Parathyroid adenoma (tissue), 2 donors: ENCODE measurements at regions not wholly inside any gene's neighbourhood (a gene's known extent, or its start where the extent isn't known, plus 50 kb on each side); places are given as distances from the start of the nearest gene placed in this dataset.

Experiments
- H2AFZ ChIP-seq: fragments of 300-600 bp; sonication (generic); one replicate; pipeline ENCODE4 v1.7.0; 2017; ENCODE audit warnings: antibody characterized with exemption, mild to moderate bottlenecking
- H3K27ac ChIP-seq: fragments of 300-600 bp; sonication (generic); one replicate; pipeline ENCODE4 v1.7.0; 2017
- H3K27me3 ChIP-seq: fragments of 300-600 bp; sonication (generic); one replicate; pipeline ENCODE4 v1.7.0; 2017; ENCODE audit warnings: low read length; ENCODE audit not compliant: control insufficient read depth, insufficient read depth
- H3K36me3 ChIP-seq: fragments of 300-600 bp; sonication (generic); one replicate; pipeline ENCODE4 v1.7.0; 2017; ENCODE audit warnings: low read length; ENCODE audit not compliant: control insufficient read depth, insufficient read depth
- H3K4me1 ChIP-seq: fragments of 300-600 bp; sonication (generic); one replicate; pipeline ENCODE4 v1.7.0; 2017; ENCODE audit warnings: control low read depth
- H3K4me2 ChIP-seq: fragments of 300-600 bp; sonication (generic); one replicate; pipeline ENCODE4 v1.7.0; 2017; ENCODE audit warnings: low read length
- H3K4me3 ChIP-seq: fragments of 300-600 bp; sonication (generic); one replicate; pipeline ENCODE4 v1.7.0; 2017; ENCODE audit warnings: low read depth, low read length
- H3K79me2 ChIP-seq: fragments of 300-600 bp; sonication (generic); one replicate; pipeline ENCODE4 v1.7.0; 2017; ENCODE audit warnings: control low read depth
- H3K9ac ChIP-seq: fragments of 300-600 bp; sonication (generic); one replicate; pipeline ENCODE4 v1.7.0; 2017; ENCODE audit warnings: mild to moderate bottlenecking
- H3K9me3 ChIP-seq: fragments of 300-600 bp; sonication (generic); one replicate; pipeline ENCODE4 v1.7.0; 2017; ENCODE audit warnings: low read length; ENCODE audit not compliant: control insufficient read depth
- TF ChIP-seq, protein P1 (sequence below): fragments of 300-600 bp; sonication (generic); IDR thresholded peaks from one replicate; pipeline ENCODE4 v1.7.0; 2017; ENCODE audit warnings: antibody characterized with exemption, mild to moderate bottlenecking
- donor health status: primary hyperparathyroidism.

DNA sequence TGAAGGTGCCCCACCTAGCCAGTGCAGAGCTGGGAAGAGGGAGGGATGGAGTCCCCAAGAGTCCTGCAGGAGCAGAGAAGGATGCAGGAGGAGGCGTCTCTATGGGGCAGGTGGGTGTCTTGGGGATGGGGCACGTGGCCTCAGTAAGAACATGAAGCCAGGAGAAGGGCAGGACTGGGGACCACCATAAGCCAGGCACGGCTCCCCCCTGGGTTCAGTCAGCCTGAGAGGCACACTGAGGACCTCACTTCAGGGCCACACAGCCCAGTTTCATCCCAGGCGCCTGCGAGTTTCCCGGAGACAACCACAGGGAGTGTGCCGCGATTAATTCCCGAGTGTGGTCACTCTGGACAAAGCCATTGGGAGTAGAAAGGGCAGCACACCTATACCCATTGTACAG is 120.3 kb downstream of the GYPC start:
- Histone ChIP-seq H3K9ac (no peak overlapping the region), H3K9me3 (no peaks in the 10 kb centered on the region), H3K27me3 (no peaks in the 10 kb centered on the region), H2AFZ (peak overlapping the region; percentile 52), H3K27ac (peak overlapping the region; percentile 32), H3K79me2 (no peaks in the 10 kb centered on the region), H3K4me3 (peak overlapping the region; percentile 64), H3K36me3 (no peaks in the 10 kb centered on the region), H3K4me1 (peaks cover 13% of the 10 kb centered on the region), H3K4me2 (no peak overlapping the region)
- TF ChIP-seq, protein P1, sequence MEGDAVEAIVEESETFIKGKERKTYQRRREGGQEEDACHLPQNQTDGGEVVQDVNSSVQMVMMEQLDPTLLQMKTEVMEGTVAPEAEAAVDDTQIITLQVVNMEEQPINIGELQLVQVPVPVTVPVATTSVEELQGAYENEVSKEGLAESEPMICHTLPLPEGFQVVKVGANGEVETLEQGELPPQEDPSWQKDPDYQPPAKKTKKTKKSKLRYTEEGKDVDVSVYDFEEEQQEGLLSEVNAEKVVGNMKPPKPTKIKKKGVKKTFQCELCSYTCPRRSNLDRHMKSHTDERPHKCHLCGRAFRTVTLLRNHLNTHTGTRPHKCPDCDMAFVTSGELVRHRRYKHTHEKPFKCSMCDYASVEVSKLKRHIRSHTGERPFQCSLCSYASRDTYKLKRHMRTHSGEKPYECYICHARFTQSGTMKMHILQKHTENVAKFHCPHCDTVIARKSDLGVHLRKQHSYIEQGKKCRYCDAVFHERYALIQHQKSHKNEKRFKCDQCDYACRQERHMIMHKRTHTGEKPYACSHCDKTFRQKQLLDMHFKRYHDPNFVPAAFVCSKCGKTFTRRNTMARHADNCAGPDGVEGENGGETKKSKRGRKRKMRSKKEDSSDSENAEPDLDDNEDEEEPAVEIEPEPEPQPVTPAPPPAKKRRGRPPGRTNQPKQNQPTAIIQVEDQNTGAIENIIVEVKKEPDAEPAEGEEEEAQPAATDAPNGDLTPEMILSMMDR = no peak

DNA sequence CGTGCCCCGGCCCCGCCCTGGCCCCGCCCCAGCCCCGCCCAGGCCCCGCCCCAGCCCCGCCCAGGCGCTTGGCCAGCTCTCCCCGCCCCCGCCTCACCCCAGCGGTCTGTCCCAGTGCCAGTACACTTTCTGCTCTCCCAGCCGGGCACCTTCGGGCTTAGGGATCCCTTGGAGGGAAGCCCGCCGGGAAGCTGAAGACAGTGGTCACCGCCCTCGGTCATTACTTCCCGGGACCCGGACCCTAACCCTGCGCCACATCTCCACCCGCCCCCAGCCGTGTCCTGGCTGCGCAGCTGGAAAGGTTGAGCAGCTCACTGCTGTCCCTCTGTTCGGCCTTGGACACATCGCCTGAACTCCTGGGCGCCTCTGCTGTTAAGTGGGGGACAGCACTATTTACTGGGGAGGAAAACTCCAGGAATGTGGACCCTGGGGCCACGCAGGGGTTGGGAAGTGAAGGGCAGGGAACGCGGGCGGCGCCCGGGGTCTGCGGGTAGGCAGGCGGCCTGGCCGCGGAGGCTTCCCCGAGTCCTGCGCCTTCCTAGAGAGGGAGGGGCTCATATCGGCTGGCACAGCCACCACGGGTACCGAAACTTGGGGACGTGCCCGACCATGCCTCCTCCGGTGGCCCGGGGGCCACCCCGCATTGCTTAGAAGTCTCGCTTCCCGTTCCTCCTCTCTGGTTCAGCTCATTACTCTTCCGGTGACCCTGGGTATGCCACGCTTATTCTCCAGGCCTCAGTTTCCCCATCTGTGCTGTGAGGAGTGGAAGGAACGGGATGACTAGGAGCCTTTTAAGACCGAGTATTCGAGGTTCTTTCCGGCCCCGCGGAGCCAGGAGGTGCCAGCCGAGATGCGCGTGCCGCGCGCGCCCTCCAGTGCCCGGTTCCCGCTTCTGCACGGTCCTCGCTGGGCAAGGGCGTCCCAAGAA is 121.0 kb downstream of the GYPC start:
- Histone ChIP-seq H2AFZ (peak overlapping the region; percentile 99), H3K9me3 (no peaks in the 10 kb centered on the region), H3K36me3 (no peaks in the 10 kb centered on the region), H3K4me3 (peak overlapping the region; percentile 64), H3K4me2 (peak overlapping the region; percentile 97), H3K27ac (peak overlapping the region; percentile 85), H3K79me2 (no peaks in the 10 kb centered on the region), H3K9ac (peak overlapping the region; percentile 92), H3K4me1 (peaks cover 13% of the 10 kb centered on the region), H3K27me3 (no peaks in the 10 kb centered on the region)
- TF ChIP-seq, protein P1 = peak; percentile 95

DNA sequence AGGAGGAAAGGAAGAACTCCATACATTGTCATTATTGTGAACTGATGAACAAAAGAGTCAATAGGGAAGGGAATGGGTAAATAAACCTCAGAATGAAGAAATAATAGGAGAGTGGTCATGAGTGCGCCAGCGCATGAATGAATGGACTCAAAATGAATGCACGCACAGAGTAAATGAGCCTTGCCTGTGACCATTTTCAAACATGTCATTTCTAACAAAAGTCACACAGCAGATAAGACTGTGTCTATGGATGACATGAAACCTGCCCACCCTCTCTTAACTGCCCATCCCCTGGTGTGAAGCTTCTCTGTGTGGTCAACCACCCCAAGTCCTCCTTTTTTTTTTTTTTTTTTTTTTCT is 121.1 kb upstream of the TEX51 start:
- H3K9me3 ChIP-seq = no peaks in the 10 kb centered on the region
- H3K27me3 ChIP-seq = no peaks in the 10 kb centered on the region
- H3K36me3 ChIP-seq = no peaks in the 10 kb centered on the region
- no peak overlapping the region for H3K4me3 ChIP-seq
- H3K79me2 ChIP-seq = no peaks in the 10 kb centered on the region
- no peak overlapping the region for H3K9ac ChIP-seq
- H3K4me1 ChIP-seq = peaks cover 13% of the 10 kb centered on the region
- TF ChIP-seq, protein P1 = no peak
- H3K4me2 ChIP-seq = no peak overlapping the region
- peak overlapping the region; percentile 85 for H3K27ac ChIP-seq
- H2AFZ ChIP-seq = peak overlapping the region; percentile 99

DNA sequence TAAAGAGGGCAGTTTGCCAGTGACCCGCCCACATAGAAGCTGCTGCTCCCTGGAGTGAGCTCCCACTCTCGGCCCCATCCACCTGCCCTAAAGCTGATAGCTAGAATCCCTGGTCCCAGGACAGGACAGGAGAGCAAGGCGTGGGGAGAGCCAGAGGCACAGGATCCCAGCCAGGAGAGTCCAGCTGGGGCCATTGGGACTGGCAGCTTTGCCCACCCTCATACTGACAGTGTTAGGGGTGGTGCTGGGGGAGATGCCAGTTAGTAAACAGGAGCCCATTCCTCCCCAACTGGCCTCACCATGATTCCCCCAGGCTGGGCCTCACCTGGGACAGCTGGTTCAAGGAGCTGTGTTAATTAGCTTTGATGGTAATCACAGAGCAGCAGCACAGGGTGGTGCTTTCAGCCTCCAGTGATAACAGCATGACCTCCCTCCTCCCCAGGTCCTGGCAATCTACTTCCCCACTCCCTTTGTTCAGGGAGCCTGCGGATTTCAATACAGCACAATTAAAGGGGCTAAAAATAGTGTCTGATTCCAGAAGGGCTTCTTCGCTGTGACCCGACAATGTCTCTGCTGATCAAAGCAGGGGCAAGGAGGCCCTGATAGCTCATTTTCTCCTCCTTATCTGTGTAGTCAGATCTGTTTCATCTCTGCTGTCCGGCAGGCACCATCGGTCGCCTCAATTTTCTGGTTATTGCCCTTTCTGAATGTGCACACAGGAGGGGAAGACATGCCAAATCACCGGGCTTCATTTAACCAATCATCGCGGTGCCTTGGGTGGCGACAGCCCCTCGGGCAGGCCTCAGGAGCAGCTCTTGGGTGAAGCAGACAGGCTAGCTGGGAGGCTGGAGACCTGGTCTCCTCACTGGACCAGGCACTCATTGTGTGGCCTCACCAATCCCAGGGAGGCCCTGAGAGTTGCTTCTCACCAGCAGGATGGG is 119.9 kb upstream of the TEX51 start:
- Histone ChIP-seq H3K36me3 (no peaks in the 10 kb centered on the region), H3K9me3 (no peaks in the 10 kb centered on the region), H3K4me3 (no peak overlapping the region), H3K27ac (no peak overlapping the region), H3K9ac (no peak overlapping the region), H3K27me3 (no peaks in the 10 kb centered on the region), H3K4me1 (peaks cover 13% of the 10 kb centered on the region), H3K4me2 (no peak overlapping the region), H2AFZ (no peak overlapping the region), H3K79me2 (no peaks in the 10 kb centered on the region)
- TF ChIP-seq, protein P1 = no peak
